ENCODE measurements at regions not wholly inside any gene's neighbourhood (a gene's known extent, or its start where the extent isn't known, plus 50 kb on each side); places are given as distances from the start of the nearest gene placed in this dataset.
"Not testable (repeated sequence)": the region's sequence is repeated elsewhere in the genome, so short reads cannot be mapped to it uniquely, and the experiment has no call there.

- Histone ChIP-seq H3K27me3 (ENCODE audit: control insufficient read depth, insufficient read depth, low read length, poor library complexity, severe bottlenecking) (no peaks in the 10 kb centered on the region), H3K36me3 (ENCODE audit: control insufficient read depth, insufficient read depth, low read length) (no peaks in the 10 kb centered on the region), H3K4me1 (ENCODE audit: control insufficient read depth, insufficient read depth, low read length) (no peaks in the 10 kb centered on the region), H3K9me3 (ENCODE audit: control insufficient read depth, low read length) (no peaks in the 10 kb centered on the region), H3K4me3 (ENCODE audit: insufficient read depth, low read depth, low read length) (no peak overlapping the region), H3K27ac (ENCODE audit: insufficient read depth, low read depth, low read length, poor library complexity, severe bottlenecking) (no peak overlapping the region)
- 90 to 91% methylated on average over 5 of the region's 5 CpGs for WGBS, 2 experiments
Observed at GRCh38 chr1:199811163-199811562, 216.3 kb upstream of the NR5A2 start.

DNA sequence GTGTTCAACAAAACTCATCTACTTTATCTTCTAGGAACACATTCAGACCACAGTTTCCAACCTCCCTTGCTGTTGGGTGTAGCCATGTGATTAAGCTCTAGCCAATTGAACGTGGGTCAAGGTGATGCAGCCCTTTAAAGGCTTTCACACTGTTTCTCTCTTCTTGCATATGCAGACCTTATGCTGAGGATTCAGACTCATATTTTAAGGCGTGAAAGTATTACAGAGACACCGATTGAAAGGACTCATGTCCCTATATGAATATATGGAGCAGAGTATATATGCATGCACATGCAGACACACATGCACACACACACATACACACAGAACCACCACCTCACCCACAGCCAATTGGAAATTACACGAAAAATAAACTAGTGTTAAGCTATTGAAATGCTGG, 214.3 kb upstream of the NR5A2 start:
- H3K4me3 ChIP-seq (ENCODE audit: insufficient read depth, low read depth, low read length): no peak overlapping the region
- WGBS, 2 experiments: 94 to 97% methylated on average over 3 of the region's 4 CpGs

GRCh38 chr1:199815947-199816346, 211.6 kb upstream of the NR5A2 start:
- no peaks in the 10 kb centered on the region for H3K4me1 ChIP-seq (ENCODE audit: control insufficient read depth, insufficient read depth, low read length)
- no peak overlapping the region for H3K4me3 ChIP-seq (ENCODE audit: insufficient read depth, low read depth, low read length)
- H3K27me3 ChIP-seq (ENCODE audit: control insufficient read depth, insufficient read depth, low read length, poor library complexity, severe bottlenecking): no peaks in the 10 kb centered on the region
- 95 to 98% methylated on average over 3 of the region's 3 CpGs for WGBS, 2 experiments
- H3K9me3 ChIP-seq (ENCODE audit: control insufficient read depth, low read length): no peaks in the 10 kb centered on the region
- no peaks in the 10 kb centered on the region for H3K36me3 ChIP-seq (ENCODE audit: control insufficient read depth, insufficient read depth, low read length)
- no peak overlapping the region for H3K27ac ChIP-seq (ENCODE audit: insufficient read depth, low read depth, low read length, poor library complexity, severe bottlenecking)

More for the DNA sequence above, 214.3 kb upstream of the NR5A2 start:
- no peaks in the 10 kb centered on the region for H3K9me3 ChIP-seq (ENCODE audit: control insufficient read depth, low read length)
- H3K4me1 ChIP-seq (ENCODE audit: control insufficient read depth, insufficient read depth, low read length): no peaks in the 10 kb centered on the region
- no peak overlapping the region for H3K27ac ChIP-seq (ENCODE audit: insufficient read depth, low read depth, low read length, poor library complexity, severe bottlenecking)
- no peaks in the 10 kb centered on the region for H3K36me3 ChIP-seq (ENCODE audit: control insufficient read depth, insufficient read depth, low read length)
- H3K27me3 ChIP-seq (ENCODE audit: control insufficient read depth, insufficient read depth, low read length, poor library complexity, severe bottlenecking): no peaks in the 10 kb centered on the region

- WGBS, 2 experiments: 95 to 100% methylated on average over 1 of the region's 1 CpG
- Histone ChIP-seq H3K27me3 (ENCODE audit: control insufficient read depth, insufficient read depth, low read length, poor library complexity, severe bottlenecking) (no peaks in the 10 kb centered on the region), H3K4me3 (ENCODE audit: insufficient read depth, low read depth, low read length) (no peak overlapping the region), H3K4me1 (ENCODE audit: control insufficient read depth, insufficient read depth, low read length) (no peaks in the 10 kb centered on the region), H3K36me3 (ENCODE audit: control insufficient read depth, insufficient read depth, low read length) (no peaks in the 10 kb centered on the region), H3K27ac (ENCODE audit: insufficient read depth, low read depth, low read length, poor library complexity, severe bottlenecking) (no peak overlapping the region), H3K9me3 (ENCODE audit: control insufficient read depth, low read length) (no peaks in the 10 kb centered on the region)
Observed at GRCh38 chr1:199817266-199817665, 210.2 kb upstream of the NR5A2 start.

DNA sequence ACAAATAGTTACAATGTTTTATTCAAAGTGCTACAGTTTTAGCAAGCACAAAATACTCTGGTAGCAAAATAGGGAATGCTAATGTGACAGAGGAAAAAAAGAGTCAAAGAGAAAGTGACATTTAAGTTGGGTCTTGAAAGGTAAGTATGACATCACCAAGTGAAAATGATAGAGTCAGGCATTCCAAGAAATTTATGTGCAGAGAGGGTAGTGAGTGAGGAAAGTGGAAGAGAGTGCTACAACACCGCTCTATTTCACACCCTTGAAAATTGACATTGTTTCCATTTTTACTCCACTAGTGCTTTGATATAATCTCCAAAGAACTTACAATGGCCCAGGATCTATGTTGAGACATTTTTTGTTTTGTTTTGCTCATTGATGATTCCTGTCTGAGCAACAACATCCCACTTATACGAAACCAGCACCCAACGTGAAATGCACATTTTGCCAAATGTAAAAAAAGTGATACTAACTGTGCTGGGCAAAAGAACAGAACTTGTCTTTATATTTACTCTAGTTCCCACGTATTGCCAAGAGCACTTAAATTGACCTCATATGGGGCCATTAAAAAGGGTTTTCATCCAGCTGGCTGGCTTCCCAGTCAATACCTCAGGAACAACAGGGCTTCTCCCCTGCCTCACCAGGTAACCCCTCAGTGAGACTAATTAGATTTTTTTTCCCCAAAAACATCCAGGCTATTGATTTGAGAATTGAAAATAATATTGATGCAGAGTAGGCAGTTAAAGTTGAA, 206.3 kb upstream of the NR5A2 start:
- H3K27me3 ChIP-seq (ENCODE audit: control insufficient read depth, insufficient read depth, low read length, poor library complexity, severe bottlenecking): no peaks in the 10 kb centered on the region
- no peak overlapping the region for H3K4me3 ChIP-seq (ENCODE audit: insufficient read depth, low read depth, low read length)
- H3K36me3 ChIP-seq (ENCODE audit: control insufficient read depth, insufficient read depth, low read length): no peaks in the 10 kb centered on the region
- 78 to 83% methylated on average over 3 to 4 of the region's 4 CpGs for WGBS, 2 experiments
- H3K9me3 ChIP-seq (ENCODE audit: control insufficient read depth, low read length): no peaks in the 10 kb centered on the region
- H3K4me1 ChIP-seq (ENCODE audit: control insufficient read depth, insufficient read depth, low read length): no peaks in the 10 kb centered on the region
- no peak overlapping the region for H3K27ac ChIP-seq (ENCODE audit: insufficient read depth, low read depth, low read length, poor library complexity, severe bottlenecking)

- WGBS, 2 experiments: 87 to 95% methylated on average over 2 of the region's 2 CpGs
- H3K36me3 ChIP-seq (ENCODE audit: control insufficient read depth, insufficient read depth, low read length): no peaks in the 10 kb centered on the region
- no peak overlapping the region for H3K4me3 ChIP-seq (ENCODE audit: insufficient read depth, low read depth, low read length)
- H3K27ac ChIP-seq (ENCODE audit: insufficient read depth, low read depth, low read length, poor library complexity, severe bottlenecking): no peak overlapping the region
- H3K9me3 ChIP-seq (ENCODE audit: control insufficient read depth, low read length): no peaks in the 10 kb centered on the region
- no peaks in the 10 kb centered on the region for H3K4me1 ChIP-seq (ENCODE audit: control insufficient read depth, insufficient read depth, low read length)
- H3K27me3 ChIP-seq (ENCODE audit: control insufficient read depth, insufficient read depth, low read length, poor library complexity, severe bottlenecking): no peaks in the 10 kb centered on the region
Observed at GRCh38 chr1:199832451-199832850, 195.1 kb upstream of the NR5A2 start.

DNA sequence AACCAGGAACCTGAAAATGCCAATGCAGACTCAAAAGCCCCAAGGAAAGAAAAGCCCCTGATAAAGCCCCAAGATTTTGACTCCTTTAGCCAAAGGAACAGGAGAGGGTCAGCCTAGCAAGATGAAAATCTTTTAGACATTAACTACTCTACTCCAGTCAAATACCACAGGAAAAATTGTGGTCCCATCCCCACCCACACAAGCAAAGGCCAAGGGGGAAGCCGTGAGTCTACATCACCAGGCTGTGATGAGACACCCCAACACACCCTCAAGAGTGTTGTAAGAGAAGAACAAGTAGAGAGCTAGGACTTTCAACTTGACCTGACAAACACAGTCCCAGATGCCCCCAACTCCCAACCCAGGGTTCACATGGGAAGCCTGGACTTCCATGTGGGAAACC, 192.8 kb upstream of the NR5A2 start:
- no peaks in the 10 kb centered on the region for H3K36me3 ChIP-seq (ENCODE audit: control insufficient read depth, insufficient read depth, low read length)
- WGBS, 2 experiments: 87% methylated on average over 1 of the region's 1 CpG; no CpG with 5 or more reads in 1 of the 2 experiments
- H3K4me1 ChIP-seq (ENCODE audit: control insufficient read depth, insufficient read depth, low read length): no peaks in the 10 kb centered on the region
- H3K9me3 ChIP-seq (ENCODE audit: control insufficient read depth, low read length): no peaks in the 10 kb centered on the region
- H3K27ac ChIP-seq (ENCODE audit: insufficient read depth, low read depth, low read length, poor library complexity, severe bottlenecking): no peak overlapping the region
- H3K4me3 ChIP-seq (ENCODE audit: insufficient read depth, low read depth, low read length): no peak overlapping the region
- H3K27me3 ChIP-seq (ENCODE audit: control insufficient read depth, insufficient read depth, low read length, poor library complexity, severe bottlenecking): no peaks in the 10 kb centered on the region

- Histone ChIP-seq H3K4me1 (ENCODE audit: control insufficient read depth, insufficient read depth, low read length) (no peaks in the 10 kb centered on the region), H3K27me3 (ENCODE audit: control insufficient read depth, insufficient read depth, low read length, poor library complexity, severe bottlenecking) (no peaks in the 10 kb centered on the region), H3K36me3 (ENCODE audit: control insufficient read depth, insufficient read depth, low read length) (no peaks in the 10 kb centered on the region), H3K9me3 (ENCODE audit: control insufficient read depth, low read length) (no peaks in the 10 kb centered on the region), H3K27ac (ENCODE audit: insufficient read depth, low read depth, low read length, poor library complexity, severe bottlenecking) (no peak overlapping the region), H3K4me3 (ENCODE audit: insufficient read depth, low read depth, low read length) (no peak overlapping the region)
- WGBS, 2 experiments: 82 to 88% methylated on average over 2 of the region's 2 CpGs
Observed at GRCh38 chr1:199836430-199836829, 191.1 kb upstream of the NR5A2 start.

DNA sequence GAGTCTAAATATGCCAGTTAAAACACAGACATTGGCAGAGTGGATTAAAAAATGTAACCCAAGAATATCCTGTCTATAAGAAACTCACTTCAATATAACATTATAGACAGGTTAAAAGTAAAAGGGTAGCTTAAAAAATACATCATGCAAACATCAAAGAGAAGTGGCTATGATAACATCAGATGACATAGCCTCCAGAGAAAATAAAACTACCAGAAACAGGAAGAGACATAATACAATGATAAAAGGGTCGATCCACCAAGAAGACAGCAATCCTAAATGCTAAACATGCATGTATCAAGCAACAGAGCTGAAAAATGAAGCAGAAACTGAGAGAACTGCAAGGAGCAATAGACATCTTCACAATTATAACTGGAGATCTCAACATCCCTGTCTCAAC, 190.2 kb upstream of the NR5A2 start:
- Histone ChIP-seq H3K36me3 (ENCODE audit: control insufficient read depth, insufficient read depth, low read length) (no peaks in the 10 kb centered on the region), H3K27me3 (ENCODE audit: control insufficient read depth, insufficient read depth, low read length, poor library complexity, severe bottlenecking) (no peaks in the 10 kb centered on the region), H3K9me3 (ENCODE audit: control insufficient read depth, low read length) (no peaks in the 10 kb centered on the region), H3K4me3 (ENCODE audit: insufficient read depth, low read depth, low read length) (no peak overlapping the region), H3K4me1 (ENCODE audit: control insufficient read depth, insufficient read depth, low read length) (no peaks in the 10 kb centered on the region), H3K27ac (ENCODE audit: insufficient read depth, low read depth, low read length, poor library complexity, severe bottlenecking) (no peak overlapping the region)
- 88% methylated on average over 1 of the region's 1 CpG for WGBS, 2 experiments

DNA sequence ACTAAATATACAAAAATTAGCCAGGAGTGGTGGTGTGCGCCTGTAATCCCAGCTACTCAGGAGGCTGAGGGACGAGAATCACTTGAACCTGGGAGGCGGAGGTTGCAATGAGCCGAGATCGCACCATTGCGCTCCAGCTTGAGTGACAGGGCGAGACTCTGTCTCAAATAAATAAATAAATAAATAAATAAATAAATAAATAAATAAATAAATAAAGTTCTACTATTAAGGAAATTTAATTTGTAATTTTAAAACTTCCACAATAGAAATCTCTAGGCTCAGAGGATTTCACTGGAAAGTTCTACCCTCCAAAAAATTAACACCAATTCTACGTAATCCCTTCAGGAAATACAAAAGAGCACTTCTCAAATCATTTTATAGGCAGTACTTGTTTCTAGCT, 187.9 kb upstream of the NR5A2 start:
- not testable (repeated sequence) for H3K9me3 ChIP-seq (ENCODE audit: control insufficient read depth, low read length); H3K36me3 ChIP-seq (ENCODE audit: control insufficient read depth, insufficient read depth, low read length); H3K27ac ChIP-seq (ENCODE audit: insufficient read depth, low read depth, low read length, poor library complexity, severe bottlenecking); H3K4me1 ChIP-seq (ENCODE audit: control insufficient read depth, insufficient read depth, low read length); H3K27me3 ChIP-seq (ENCODE audit: control insufficient read depth, insufficient read depth, low read length, poor library complexity, severe bottlenecking); H3K4me3 ChIP-seq (ENCODE audit: insufficient read depth, low read depth, low read length)
- 97% methylated on average over 4 to 5 of the region's 8 CpGs for WGBS, 2 experiments

GRCh38 chr1:199843096-199843495, 184.4 kb upstream of the NR5A2 start:
- 90 to 97% methylated on average over 2 of the region's 2 CpGs for WGBS, 2 experiments
- H3K9me3 ChIP-seq (ENCODE audit: control insufficient read depth, low read length); H3K27me3 ChIP-seq (ENCODE audit: control insufficient read depth, insufficient read depth, low read length, poor library complexity, severe bottlenecking); H3K4me3 ChIP-seq (ENCODE audit: insufficient read depth, low read depth, low read length); H3K36me3 ChIP-seq (ENCODE audit: control insufficient read depth, insufficient read depth, low read length); H3K27ac ChIP-seq (ENCODE audit: insufficient read depth, low read depth, low read length, poor library complexity, severe bottlenecking); H3K4me1 ChIP-seq (ENCODE audit: control insufficient read depth, insufficient read depth, low read length): not testable (repeated sequence)

Data from ectodermal cell (in vitro differentiated cells).